Coronary artery (tissue), 2 donors: ENCODE measurements at regions not wholly inside any gene's neighbourhood (a gene's known extent, or its start where the extent isn't known, plus 50 kb on each side); places are given as distances from the start of the nearest gene placed in this dataset.
A peak's percentile ranks its signal among the peaks of the same experiment; 100 is the strongest.

Experiments
- DNase-seq: peaks from one replicate; pipeline ENCODE4 v3.0.0-alpha.2; 2017; ENCODE audit warnings: low spot score
- H3K27ac ChIP-seq, 2 donors: fragments of 200-600 bp; sonication (generic); one replicate each; pipeline ENCODE4 v1.5.1; 2016 to 2019
- H3K4me3 ChIP-seq: fragments of 200-600 bp; sonication (generic); 2 replicates; pipeline ENCODE4 v1.5.1; 2016; ENCODE audit warnings: mild to moderate bottlenecking, moderate library complexity
- TF ChIP-seq, protein P1 (sequence below): fragments of 200-600 bp; sonication (generic); IDR thresholded peaks from one replicate; pipeline ENCODE4 v1.5.1; 2019; ENCODE audit warnings: antibody characterized with exemption

DNA sequence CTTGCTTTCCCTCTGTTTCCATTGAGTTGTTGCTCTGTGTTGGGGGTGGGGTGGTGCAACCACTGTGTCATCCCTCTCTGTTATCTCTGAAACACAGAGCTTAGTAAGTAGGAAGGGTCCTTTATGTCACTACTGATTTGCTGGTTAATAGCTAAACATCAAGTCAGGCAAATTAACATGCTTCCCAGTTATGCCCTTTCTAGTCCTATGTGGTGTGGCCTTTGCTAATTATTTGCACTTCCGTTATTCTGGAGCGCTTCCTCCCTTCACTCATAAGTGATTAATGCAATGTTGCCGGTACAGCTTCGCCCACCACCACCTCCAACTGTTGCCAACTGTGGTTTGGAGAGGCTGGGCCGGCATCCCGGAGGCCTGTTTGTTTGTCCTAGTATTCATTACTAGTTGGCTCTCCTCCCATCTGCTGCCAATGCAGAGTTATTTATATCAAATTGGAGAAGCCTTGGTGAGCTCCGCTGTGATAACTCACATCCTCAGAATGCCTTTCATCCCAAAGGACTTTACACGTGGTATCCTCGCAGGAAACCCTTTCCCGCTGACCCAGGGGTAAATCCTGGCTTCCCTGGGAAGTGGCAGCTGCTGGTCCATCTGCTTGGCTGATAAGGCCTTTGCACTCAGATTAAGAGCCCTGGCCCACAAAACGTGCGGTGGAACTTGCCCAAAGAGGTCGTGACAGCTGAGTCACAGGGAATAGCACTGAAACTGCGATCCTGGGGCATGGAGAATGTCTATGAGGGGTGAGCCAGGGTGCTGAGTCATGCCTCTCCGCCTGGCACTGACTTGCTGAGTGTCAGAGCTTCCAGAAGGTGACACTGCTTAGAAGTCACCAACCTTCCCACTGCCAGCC is 72.0 kb upstream of the ZCCHC2 start:
- Histone ChIP-seq H3K4me3 (peak overlapping the region; percentile 43), H3K27ac (peak overlapping the region; percentile 54 to 75)
- TF ChIP-seq, protein P1, sequence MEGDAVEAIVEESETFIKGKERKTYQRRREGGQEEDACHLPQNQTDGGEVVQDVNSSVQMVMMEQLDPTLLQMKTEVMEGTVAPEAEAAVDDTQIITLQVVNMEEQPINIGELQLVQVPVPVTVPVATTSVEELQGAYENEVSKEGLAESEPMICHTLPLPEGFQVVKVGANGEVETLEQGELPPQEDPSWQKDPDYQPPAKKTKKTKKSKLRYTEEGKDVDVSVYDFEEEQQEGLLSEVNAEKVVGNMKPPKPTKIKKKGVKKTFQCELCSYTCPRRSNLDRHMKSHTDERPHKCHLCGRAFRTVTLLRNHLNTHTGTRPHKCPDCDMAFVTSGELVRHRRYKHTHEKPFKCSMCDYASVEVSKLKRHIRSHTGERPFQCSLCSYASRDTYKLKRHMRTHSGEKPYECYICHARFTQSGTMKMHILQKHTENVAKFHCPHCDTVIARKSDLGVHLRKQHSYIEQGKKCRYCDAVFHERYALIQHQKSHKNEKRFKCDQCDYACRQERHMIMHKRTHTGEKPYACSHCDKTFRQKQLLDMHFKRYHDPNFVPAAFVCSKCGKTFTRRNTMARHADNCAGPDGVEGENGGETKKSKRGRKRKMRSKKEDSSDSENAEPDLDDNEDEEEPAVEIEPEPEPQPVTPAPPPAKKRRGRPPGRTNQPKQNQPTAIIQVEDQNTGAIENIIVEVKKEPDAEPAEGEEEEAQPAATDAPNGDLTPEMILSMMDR: no peak
- peak; percentile 90 for DNase-seq

DNA sequence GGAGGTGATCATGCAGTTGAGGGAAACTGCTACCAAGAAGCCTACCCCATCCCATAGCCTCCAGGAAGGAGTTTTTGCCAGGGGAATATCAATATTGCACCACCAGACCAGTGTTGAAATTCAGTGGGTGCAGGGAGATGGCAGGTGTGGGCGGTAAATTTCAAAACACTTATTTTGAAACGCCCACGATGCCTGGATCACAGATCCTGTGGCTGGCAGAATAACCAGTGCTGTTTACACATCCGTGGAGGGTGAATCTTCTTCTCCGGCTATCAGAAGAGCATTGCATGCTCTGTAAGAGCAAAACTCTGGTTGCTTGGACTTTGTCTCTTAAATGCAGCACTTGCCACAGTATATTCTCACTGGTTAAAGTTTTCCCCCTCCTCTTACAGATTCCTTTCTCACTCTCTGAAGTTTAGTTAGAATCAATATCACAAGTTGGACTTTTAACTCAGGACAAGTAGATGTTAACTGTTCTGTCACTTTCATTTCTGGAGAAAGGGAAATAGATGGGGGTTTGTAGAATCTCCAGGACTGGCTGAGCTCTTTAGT is 70.5 kb upstream of the ZCCHC2 start:
- DNase-seq: no peak
- Histone ChIP-seq H3K27ac (no peak overlapping the region), H3K4me3 (no peak overlapping the region)
- TF ChIP-seq, protein P1: no peak

DNA sequence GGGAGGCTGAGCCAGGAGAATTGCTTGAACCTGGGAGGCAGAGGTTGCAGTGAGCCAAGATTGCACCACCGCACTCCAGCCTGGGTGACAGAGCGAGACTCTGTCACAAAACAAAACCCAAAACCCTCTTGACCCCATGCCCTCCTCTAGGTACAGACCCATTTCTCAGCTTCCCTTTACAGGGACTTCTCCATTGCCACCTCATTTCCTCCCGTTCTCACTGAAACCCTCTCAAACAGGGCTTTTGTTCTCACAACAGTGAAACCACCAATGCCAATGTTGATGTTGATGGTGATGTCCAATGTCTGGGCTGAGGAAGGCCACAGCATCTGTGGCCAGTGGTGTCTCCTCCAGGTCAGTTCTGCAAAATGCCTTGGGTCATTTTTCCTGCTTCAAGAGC is 69.0 kb upstream of the ZCCHC2 start:
- no peak overlapping the region for H3K27ac ChIP-seq
- TF ChIP-seq, protein P1: no peak
- no peak overlapping the region for H3K4me3 ChIP-seq
- no peak for DNase-seq

DNA sequence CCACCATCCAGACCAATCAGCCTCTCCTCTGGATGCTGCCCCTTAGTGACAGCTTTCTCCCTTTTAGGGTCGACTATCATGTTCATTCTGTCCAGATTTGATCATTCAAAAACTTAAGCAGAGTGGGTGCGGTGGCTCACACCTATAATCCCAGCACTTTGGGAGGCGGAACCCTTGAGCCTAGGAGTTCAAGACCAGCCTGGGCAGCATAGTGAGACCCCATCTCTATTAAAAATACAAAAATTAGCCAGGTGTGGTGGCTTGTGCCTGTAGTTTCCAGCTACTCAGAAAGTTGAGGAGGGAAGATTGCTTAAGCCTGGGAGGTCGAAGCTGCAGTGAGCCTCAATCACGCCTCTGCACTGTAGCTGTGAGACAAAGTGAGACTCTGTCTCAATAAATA is 68.3 kb upstream of the ZCCHC2 start:
- DNase-seq: no peak
- TF ChIP-seq, protein P1: no peak
- H3K4me3 ChIP-seq: no peak overlapping the region
- no peak overlapping the region for H3K27ac ChIP-seq

DNA sequence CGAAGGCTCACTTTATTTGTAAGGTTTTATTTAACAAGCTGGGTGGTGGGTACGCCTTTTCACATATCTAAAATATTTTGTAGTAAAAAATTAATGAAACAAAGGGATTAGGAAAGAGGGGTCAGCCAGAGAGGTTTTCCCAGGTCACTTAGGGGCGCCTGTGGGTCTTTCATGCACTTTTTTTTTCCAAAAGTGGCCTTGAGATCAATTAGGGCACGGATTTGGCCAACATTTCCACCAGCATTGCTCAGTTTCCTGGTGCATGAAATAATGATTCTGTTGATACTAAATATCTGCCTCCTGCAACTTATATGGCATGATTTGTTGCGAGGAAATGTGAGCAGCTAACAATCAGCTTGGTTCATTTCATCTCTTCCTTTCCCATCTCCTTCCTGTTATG is 67.6 kb upstream of the ZCCHC2 start:
- Histone ChIP-seq H3K4me3 (no peak overlapping the region), H3K27ac (no peak overlapping the region)
- no peak for DNase-seq
- TF ChIP-seq, protein P1: no peak

DNA sequence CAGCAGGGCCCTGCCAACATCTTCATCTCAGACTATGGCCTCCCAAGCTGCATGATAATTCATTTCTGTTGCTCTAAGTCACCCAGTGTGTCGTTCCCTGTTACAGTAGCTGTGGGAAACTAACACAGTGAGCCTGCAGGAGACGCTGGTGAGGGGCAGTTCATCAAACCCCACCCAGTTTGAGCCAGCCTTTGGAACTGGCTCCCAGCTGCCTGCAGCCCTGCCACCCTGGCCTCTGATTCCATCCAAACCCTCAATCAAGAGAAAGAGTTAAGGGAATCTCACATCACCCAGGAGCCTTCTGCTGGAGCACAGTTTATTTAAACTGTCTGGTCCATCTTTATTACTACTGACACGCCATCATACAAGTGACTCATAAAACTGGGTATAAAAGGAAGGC is 64.9 kb upstream of the ZCCHC2 start:
- TF ChIP-seq, protein P1: no peak
- H3K27ac ChIP-seq: no peak overlapping the region
- no peak for DNase-seq

DNA sequence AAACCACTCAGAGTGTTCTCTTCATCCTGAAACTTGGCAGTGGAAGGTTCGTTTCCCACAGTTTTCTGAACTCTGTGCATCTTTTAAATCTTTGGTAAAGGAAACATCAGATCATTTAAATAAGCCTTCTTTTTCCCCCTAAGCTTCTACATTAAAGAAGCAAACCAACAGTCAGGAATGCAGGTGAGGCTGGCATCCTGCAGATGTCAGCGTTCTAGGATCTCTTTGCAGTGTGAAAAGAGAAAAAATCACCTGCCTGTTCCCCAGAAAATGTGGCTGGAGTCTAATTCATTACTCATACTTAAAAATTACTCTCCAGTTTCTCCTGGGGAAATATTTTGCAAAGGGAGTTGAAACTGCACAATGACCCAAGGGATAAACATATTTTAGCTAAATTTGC is 64.5 kb upstream of the ZCCHC2 start:
- TF ChIP-seq, protein P1: no peak
- Histone ChIP-seq H3K4me3 (no peak overlapping the region), H3K27ac (no peak overlapping the region)
- DNase-seq: no peak

More for the DNA sequence above, 64.9 kb upstream of the ZCCHC2 start:
- no peak overlapping the region for H3K4me3 ChIP-seq
